H1 (cell line): ENCODE measurements at regions not wholly inside any gene's neighbourhood (a gene's known extent, or its start where the extent isn't known, plus 50 kb on each side); places are given as distances from the start of the nearest gene placed in this dataset.
A peak's percentile ranks its signal among the peaks of the same experiment; 100 is the strongest.

Experiments used
- CTCF ChIA-PET: fragments of 300-600 bp; sonication (Branson Sonifier 250); formaldehyde crosslinking; loops from one replicate; lab custom pipeline; 2021; ENCODE audit not compliant: partially characterized antibody; lab: Charles Lee
- POLR2A ChIA-PET: fragments of 300-600 bp; sonication (Branson Sonifier 250); formaldehyde crosslinking; loops from one replicate; lab custom pipeline; 2021; ENCODE audit warnings: inconsistent platforms; ENCODE audit not compliant: partially characterized antibody; lab: Charles Lee
- DNase-seq, 2 experiments: peaks; one replicate each; pipeline versions ENCODE4 v3.0.0 to v3.0.0-alpha.2; 2010 to 2022; ENCODE audit warnings: low spot score in 2 of 2, low read depth in 1 of 2, mixed read lengths in 1 of 2
- FAIRE-seq: peaks from 2 replicates; lab custom pipeline; 2011; peaks lifted over from hg19 to GRCh38; lab: Jason Lieb, UNC
- H2AFZ ChIP-seq: 2 replicates; pipeline ENCODE4 v1.8.1; 2012; ENCODE audit warnings: low read length, inconsistent platforms
- H2AK5ac ChIP-seq: 2 replicates; pipeline ENCODE4 v1.6.1; 2013; ENCODE audit warnings: low read depth, low read length
- H2BK120ac ChIP-seq: replicated peaks from 2 replicates; pipeline ENCODE3; 2013; ENCODE audit warnings: low read depth, low read length, inconsistent platforms
- H2BK12ac ChIP-seq: 2 replicates; pipeline ENCODE4 v1.6.1; 2013; ENCODE audit warnings: low read depth, low read length
- H2BK15ac ChIP-seq: 2 replicates; pipeline ENCODE4 v1.6.1; 2013; ENCODE audit warnings: low read length
- H2BK20ac ChIP-seq: 2 replicates; pipeline ENCODE4 v1.6.1; 2013; ENCODE audit warnings: low read length
- H2BK5ac ChIP-seq: 2 replicates; pipeline ENCODE4 v1.6.1; 2013; ENCODE audit warnings: low read depth, low read length
- H3K14ac ChIP-seq: 2 replicates; pipeline ENCODE4 v1.6.1; 2013; ENCODE audit warnings: inconsistent platforms; ENCODE audit not compliant: insufficient read length
- H3K18ac ChIP-seq: 2 replicates; pipeline ENCODE4 v1.6.1; 2013; ENCODE audit warnings: low read length; ENCODE audit errors: extremely low read depth
- H3K23ac ChIP-seq: 2 replicates; pipeline ENCODE4 v1.6.1; 2013; ENCODE audit warnings: inconsistent platforms; ENCODE audit not compliant: insufficient read length
- H3K23me2 ChIP-seq: 2 replicates; pipeline ENCODE4 v1.6.1; 2013; ENCODE audit warnings: low read depth, low read length
- H3K27ac ChIP-seq: 2 replicates; pipeline ENCODE4 v1.6.1; 2011; ENCODE audit warnings: low read depth, low read length, inconsistent platforms
- H3K27me3 ChIP-seq, 4 experiments: replicated peaks in 1 of 4; 1 replicate in 1 of 4; 2 replicates in 3 of 4; pipeline versions ENCODE4 v1.6.1 to v1.8.1; 2011 to 2013; ENCODE audit warnings: low read length in 3 of 4, mild to moderate bottlenecking in 3 of 4, inconsistent platforms in 2 of 4, mixed read lengths in 2 of 4, moderate library complexity in 1 of 4; ENCODE audit not compliant: control insufficient read depth in 3 of 4, insufficient read depth in 3 of 4; ENCODE audit errors: extremely low read depth in 1 of 4
- H3K36me3 ChIP-seq, 4 experiments: 2 replicates each; pipeline versions ENCODE4 v1.6.1 to v1.8.1; 2011 to 2013; ENCODE audit warnings: mild to moderate bottlenecking in 4 of 4, low read length in 3 of 4, moderate library complexity in 2 of 4, control low read depth in 1 of 4, inconsistent platforms in 1 of 4; ENCODE audit not compliant: insufficient read depth in 4 of 4, control insufficient read depth in 2 of 4
- H3K4ac ChIP-seq: replicated peaks from 2 replicates; pipeline ENCODE3; 2013; ENCODE audit warnings: low read length, low read depth, mixed read lengths, inconsistent platforms; ENCODE audit not compliant: insufficient read length
- H3K4me1 ChIP-seq, 4 experiments: replicated peaks in 1 of 4; 1 replicate in 1 of 4; 2 replicates in 3 of 4; pipeline versions ENCODE4 v1.6.1 to v1.8.1; 2011 to 2013; ENCODE audit warnings: low read length in 3 of 4, inconsistent platforms in 2 of 4, mixed read lengths in 1 of 4; ENCODE audit not compliant: insufficient read depth in 4 of 4, control insufficient read depth in 3 of 4
- H3K4me2 ChIP-seq, 2 experiments: 2 replicates each; pipeline versions ENCODE4 v1.6.1 to v1.8.1; 2011 to 2013; ENCODE audit warnings: low read depth in 2 of 2, low read length in 2 of 2, control low read depth in 1 of 2, inconsistent platforms in 1 of 2, mild to moderate bottlenecking in 1 of 2; ENCODE audit not compliant: insufficient read depth in 1 of 2
- H3K4me3 ChIP-seq, 4 experiments: fragments of 200-600, 300-600 bp in 1 of 4; sonication (generic), shearing (Covaris generic), sonication (Bioruptor Twin) in 1 of 4; 2 replicates each; pipeline versions ENCODE4 v1.5.1 to v1.8.1; 2011 to 2016; ENCODE audit warnings: low read length in 4 of 4, low read depth in 3 of 4, control low read depth in 2 of 4, inconsistent platforms in 2 of 4, mild to moderate bottlenecking in 2 of 4, mixed read lengths in 1 of 4, moderate library complexity in 1 of 4; ENCODE audit not compliant: insufficient read depth in 2 of 4; ENCODE audit errors: extremely low read depth in 1 of 4
- H3K56ac ChIP-seq: replicated peaks from 2 replicates; pipeline ENCODE3; 2013; ENCODE audit warnings: low read depth, mild to moderate bottlenecking, mixed read lengths, low read length, inconsistent platforms; ENCODE audit not compliant: insufficient read length
- H3K79me1 ChIP-seq: 2 replicates; pipeline ENCODE4 v1.6.1; 2013; ENCODE audit warnings: low read depth, low read length, control low read depth
- H3K79me2 ChIP-seq, 2 experiments: 2 replicates each; pipeline versions ENCODE4 v1.6.1 to v1.8.1; 2012 to 2013; ENCODE audit warnings: low read length in 2 of 2, mild to moderate bottlenecking in 2 of 2, inconsistent platforms in 1 of 2; ENCODE audit not compliant: insufficient read depth in 2 of 2, control insufficient read depth in 1 of 2
- H3K9ac ChIP-seq, 4 experiments: replicated peaks in 1 of 4; 1 replicate in 1 of 4; 2 replicates in 3 of 4; pipeline versions ENCODE4 v1.6.1 to v1.8.1; 2011 to 2013; ENCODE audit warnings: low read depth in 3 of 4, low read length in 3 of 4, control low read depth in 2 of 4, mild to moderate bottlenecking in 2 of 4, moderate library complexity in 2 of 4, inconsistent platforms in 1 of 4; ENCODE audit errors: extremely low read depth in 1 of 4
- H3K9me3 ChIP-seq, 2 experiments: 2 replicates each; pipeline versions ENCODE4 v1.6.1 to v1.8.1; 2012 to 2013; ENCODE audit warnings: mild to moderate bottlenecking in 2 of 2, moderate library complexity in 2 of 2, control low read depth in 1 of 2, inconsistent platforms in 1 of 2, low read depth in 1 of 2, low read length in 1 of 2, mixed read lengths in 1 of 2; ENCODE audit not compliant: insufficient read depth in 2 of 2
- H4K20me1 ChIP-seq, 2 experiments: replicated peaks in 1 of 2; 2 replicates each; pipeline versions ENCODE3 to v1.8.1; 2011 to 2013; ENCODE audit warnings: inconsistent platforms in 2 of 2, low read length in 2 of 2, mild to moderate bottlenecking in 1 of 2; ENCODE audit not compliant: insufficient read depth in 2 of 2, control insufficient read depth in 1 of 2
- H4K5ac ChIP-seq: 2 replicates; pipeline ENCODE4 v1.6.1; 2013; ENCODE audit warnings: low read length, low read depth, mixed read lengths, inconsistent platforms; ENCODE audit not compliant: insufficient read length
- H4K8ac ChIP-seq: 2 replicates; pipeline ENCODE4 v1.8.0; 2013; ENCODE audit warnings: mild to moderate bottlenecking, moderate library complexity, low read length, inconsistent platforms; ENCODE audit not compliant: insufficient read depth; ENCODE audit errors: extremely low read depth
- H4K91ac ChIP-seq: replicated peaks from 2 replicates; pipeline ENCODE3; 2013; ENCODE audit warnings: low read length, mixed read lengths, inconsistent platforms; ENCODE audit not compliant: insufficient read length
- KDM1A ChIP-seq: fragments of 200-600, 300-600 bp; sonication (generic); IDR thresholded peaks from 2 replicates; pipeline ENCODE4 v1.7.1; 2016; ENCODE audit warnings: mild to moderate bottlenecking, low read length, borderline replicate concordance
- SRF ChIP-seq: IDR thresholded peaks from 2 replicates; pipeline ENCODE4 v1.6.1; 2011; ENCODE audit warnings: mild to moderate bottlenecking, low read depth, low read length, moderate library complexity
- ZNF274 ChIP-seq: IDR thresholded peaks from 2 replicates; pipeline ENCODE4 v1.7.0; 2012; ENCODE audit warnings: low read length, borderline replicate concordance; ENCODE audit errors: extremely low read depth
- WGBS, 2 experiments: shearing (Covaris generic) in 1 of 2; methylation state at CpG; one replicate each; pipeline versions ENCODE4 v1.1.6 to v1.1.7; 2013 to 2015; ENCODE audit warnings: low lambda C conversion rate in 2 of 2, mixed read lengths in 2 of 2, inconsistent platforms in 1 of 2, low coverage in 1 of 2, missing lambda C conversion rate in 1 of 2; ENCODE audit not compliant: insufficient replicate concordance in 2 of 2, insufficient coverage in 1 of 2, insufficient read length in 1 of 2; ENCODE audit errors: extremely low coverage in 1 of 2, missing lambda C conversion rate in 1 of 2; 5-methylcytosine and 5-hydroxymethylcytosine counted together

GRCh38 chr13:62142048-62142447 is 726.4 kb upstream of the PCDH20 start:
- no peak for DNase-seq

More at GRCh38 chr13:62142048-62142447, 726.4 kb upstream of the PCDH20 start:
- no peak overlapping the region for H4K91ac ChIP-seq
- TF ChIP-seq ZNF274 = peak; percentile 54; the same call in 1 of the 2 replicates
- no peak for TF ChIP-seq SRF
- TF ChIP-seq KDM1A = no peak
- no peaks in the 10 kb centered on the region for H4K20me1 ChIP-seq
- no peak overlapping the region for H4K8ac ChIP-seq
- POLR2A ChIA-PET = no interaction called here
- H3K23ac ChIP-seq = no peak overlapping the region
- H3K27me3 ChIP-seq = no peaks in the 10 kb centered on the region
- no peak overlapping the region for H2BK15ac ChIP-seq
- CTCF ChIA-PET = interaction anchor here (0.6 kb wide), 1 partner anchor 135 kb away, joined by 3 read pairs; no protein-coding TSS in a partner anchor
- H2BK20ac ChIP-seq = no peak overlapping the region
- H3K23me2 ChIP-seq = no peaks in the 10 kb centered on the region
- whole genome bisulfite sequencing, 2 experiments = 87% methylated on average over 3 of the region's 3 CpGs; no CpG with 5 or more reads in 1 of the 2 experiments
- H3K56ac ChIP-seq = no peak overlapping the region
- no peaks in the 10 kb centered on the region for H3K36me3 ChIP-seq
- H3K18ac ChIP-seq = no peak overlapping the region
- H3K4me1 ChIP-seq = no peaks in the 10 kb centered on the region
- no peak overlapping the region for H2AK5ac ChIP-seq
- no peak overlapping the region for H3K4me3 ChIP-seq
- H3K79me2 ChIP-seq = no peaks in the 10 kb centered on the region
- no peak for FAIRE-seq
- H2BK12ac ChIP-seq = no peak overlapping the region
- H4K5ac ChIP-seq = no peak overlapping the region
- no peak overlapping the region for H3K27ac ChIP-seq
- no peak overlapping the region for H3K4ac ChIP-seq
- no peak overlapping the region for H3K4me2 ChIP-seq
- H3K9me3 ChIP-seq = 0 out of 4 replicates have a peak, but pooled peaks cover 0 to 2% of the 10 kb centered on the region in 2 experiments
- no peaks in the 10 kb centered on the region for H3K79me1 ChIP-seq
- H2BK5ac ChIP-seq = no peak overlapping the region
- no peak overlapping the region for H3K9ac ChIP-seq
- no peak overlapping the region for H2BK120ac ChIP-seq
- H3K14ac ChIP-seq = no peak overlapping the region
- H2AFZ ChIP-seq = no peak overlapping the region
